Panc1 (cell line): ENCODE measurements at regions not wholly inside any gene's neighbourhood (a gene's known extent, or its start where the extent isn't known, plus 50 kb on each side); places are given as distances from the start of the nearest gene placed in this dataset.

Experiments used
- CTCF ChIP-seq: fragments of 450-650 bp; IDR thresholded peaks from 2 replicates; pipeline ENCODE4 v1.5.1; 2017; ENCODE audit warnings: mild to moderate bottlenecking
- POLR2AphosphoS5 ChIP-seq: IDR thresholded peaks from 2 replicates; pipeline ENCODE4 v1.6.1; 2012; ENCODE audit warnings: mild to moderate bottlenecking, low read depth, low read length, moderate library complexity
- REST ChIP-seq, 2 experiments: IDR thresholded peaks; 2 replicates each; pipeline ENCODE4 v1.6.1; 2011 to 2012; ENCODE audit warnings: low read depth in 2 of 2, control low read depth in 1 of 2, low read length in 1 of 2, mild to moderate bottlenecking in 1 of 2, moderate library complexity in 1 of 2; ENCODE audit not compliant: insufficient read depth in 1 of 2
- SIN3A ChIP-seq: IDR thresholded peaks from 2 replicates; pipeline ENCODE4 v1.6.1; 2012; ENCODE audit warnings: low read depth, mild to moderate bottlenecking, low read length, moderate library complexity, borderline replicate concordance; ENCODE audit not compliant: insufficient read depth
- TCF7L2 ChIP-seq: IDR thresholded peaks from 2 replicates; pipeline ENCODE4 v1.6.1; 2011; ENCODE audit warnings: mild to moderate bottlenecking, low read depth, low read length, inconsistent platforms

GRCh38 chr4:180483036-180483435 lies 1760.2 kb upstream of the TENM3 start:
- no peak for TF ChIP-seq CTCF
- TF ChIP-seq TCF7L2, result no peak
- TF ChIP-seq POLR2AphosphoS5, result no peak
- TF ChIP-seq SIN3A, result no peak
- no peak for TF ChIP-seq REST (IDR thresholded peaks at IDR 0.05; ENCODE audit: insufficient read depth in 1 of 2, low read depth in 2 of 2, low read length in 1 of 2)
